ENCODE measurements at regions not wholly inside any gene's neighbourhood (a gene's known extent, or its start where the extent isn't known, plus 50 kb on each side); places are given as distances from the start of the nearest gene placed in this dataset.

- TF ChIP-seq, protein P1, sequence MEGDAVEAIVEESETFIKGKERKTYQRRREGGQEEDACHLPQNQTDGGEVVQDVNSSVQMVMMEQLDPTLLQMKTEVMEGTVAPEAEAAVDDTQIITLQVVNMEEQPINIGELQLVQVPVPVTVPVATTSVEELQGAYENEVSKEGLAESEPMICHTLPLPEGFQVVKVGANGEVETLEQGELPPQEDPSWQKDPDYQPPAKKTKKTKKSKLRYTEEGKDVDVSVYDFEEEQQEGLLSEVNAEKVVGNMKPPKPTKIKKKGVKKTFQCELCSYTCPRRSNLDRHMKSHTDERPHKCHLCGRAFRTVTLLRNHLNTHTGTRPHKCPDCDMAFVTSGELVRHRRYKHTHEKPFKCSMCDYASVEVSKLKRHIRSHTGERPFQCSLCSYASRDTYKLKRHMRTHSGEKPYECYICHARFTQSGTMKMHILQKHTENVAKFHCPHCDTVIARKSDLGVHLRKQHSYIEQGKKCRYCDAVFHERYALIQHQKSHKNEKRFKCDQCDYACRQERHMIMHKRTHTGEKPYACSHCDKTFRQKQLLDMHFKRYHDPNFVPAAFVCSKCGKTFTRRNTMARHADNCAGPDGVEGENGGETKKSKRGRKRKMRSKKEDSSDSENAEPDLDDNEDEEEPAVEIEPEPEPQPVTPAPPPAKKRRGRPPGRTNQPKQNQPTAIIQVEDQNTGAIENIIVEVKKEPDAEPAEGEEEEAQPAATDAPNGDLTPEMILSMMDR (IDR thresholded peaks at IDR 0.05): no peak
- TF ChIP-seq POLR2A (IDR thresholded peaks at IDR 0.05; ENCODE audit: low read depth): no peak
- TF ChIP-seq EP300 (IDR thresholded peaks at IDR 0.05): no peak
These were observed 198.8 kb upstream of the TCF4 start for GRCh38 chr18:55786651-55787272.
